ENCODE measurements at regions not wholly inside any gene's neighbourhood (a gene's known extent, or its start where the extent isn't known, plus 50 kb on each side); places are given as distances from the start of the nearest gene placed in this dataset.

DNA sequence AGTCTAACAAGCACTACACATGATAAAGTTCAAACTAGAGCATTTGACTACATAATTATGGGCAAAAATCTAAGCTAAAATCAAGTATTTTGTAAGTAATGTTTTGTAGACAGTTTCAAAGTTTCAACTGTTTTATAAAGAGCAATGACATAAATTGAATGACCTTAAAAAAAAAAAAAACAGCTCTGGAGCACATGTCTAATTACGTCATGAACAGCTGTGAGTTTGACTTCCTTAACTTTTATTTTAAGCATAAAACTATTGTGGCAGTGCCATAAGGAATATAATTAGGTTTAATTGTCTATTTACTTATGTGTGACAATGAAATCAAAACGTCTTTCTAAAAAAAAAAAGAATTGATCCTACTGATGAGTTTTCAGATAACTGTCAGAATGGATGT, 272.5 kb upstream of the LRRC7 start:
- Histone ChIP-seq H3K9ac (ENCODE audit: low read depth, low read length) (no peak overlapping the region), H3K4me1 (ENCODE audit: insufficient read depth, low read length) (no peaks in the 10 kb centered on the region), H3K9me3 (ENCODE audit: control insufficient read depth, insufficient read depth, low read length) (no peaks in the 10 kb centered on the region), H3K36me3 (ENCODE audit: insufficient read depth, low read length) (no peaks in the 10 kb centered on the region)

DNA sequence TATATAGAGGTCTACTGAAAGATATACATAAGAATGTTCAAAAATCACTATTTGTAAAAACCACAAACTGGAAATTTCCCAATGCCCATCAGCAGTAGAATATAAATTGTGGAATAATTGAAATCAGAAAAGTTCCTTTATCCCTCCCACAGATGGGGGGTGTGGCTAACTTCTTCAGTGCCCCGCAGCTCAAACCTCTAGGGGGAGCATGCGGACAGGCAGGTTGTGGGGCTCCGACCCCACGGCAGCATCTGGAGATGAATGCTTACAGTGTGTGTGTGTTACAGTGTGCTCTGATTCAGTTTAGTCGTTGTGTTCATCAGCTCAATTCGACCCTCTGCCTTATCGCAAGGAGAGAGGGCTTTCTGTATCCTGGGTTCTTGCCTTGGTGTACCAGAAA, 262.1 kb upstream of the LRRC7 start:
- no peaks in the 10 kb centered on the region for H3K36me3 ChIP-seq (ENCODE audit: insufficient read depth, low read length)
- H3K9ac ChIP-seq (ENCODE audit: low read depth, low read length), result no peak overlapping the region
- no peaks in the 10 kb centered on the region for H3K4me1 ChIP-seq (ENCODE audit: insufficient read depth, low read length)
- peaks cover 4% of the 10 kb centered on the region; the same call in 1 of the 2 replicates for H3K9me3 ChIP-seq (ENCODE audit: control insufficient read depth, insufficient read depth, low read length)

DNA sequence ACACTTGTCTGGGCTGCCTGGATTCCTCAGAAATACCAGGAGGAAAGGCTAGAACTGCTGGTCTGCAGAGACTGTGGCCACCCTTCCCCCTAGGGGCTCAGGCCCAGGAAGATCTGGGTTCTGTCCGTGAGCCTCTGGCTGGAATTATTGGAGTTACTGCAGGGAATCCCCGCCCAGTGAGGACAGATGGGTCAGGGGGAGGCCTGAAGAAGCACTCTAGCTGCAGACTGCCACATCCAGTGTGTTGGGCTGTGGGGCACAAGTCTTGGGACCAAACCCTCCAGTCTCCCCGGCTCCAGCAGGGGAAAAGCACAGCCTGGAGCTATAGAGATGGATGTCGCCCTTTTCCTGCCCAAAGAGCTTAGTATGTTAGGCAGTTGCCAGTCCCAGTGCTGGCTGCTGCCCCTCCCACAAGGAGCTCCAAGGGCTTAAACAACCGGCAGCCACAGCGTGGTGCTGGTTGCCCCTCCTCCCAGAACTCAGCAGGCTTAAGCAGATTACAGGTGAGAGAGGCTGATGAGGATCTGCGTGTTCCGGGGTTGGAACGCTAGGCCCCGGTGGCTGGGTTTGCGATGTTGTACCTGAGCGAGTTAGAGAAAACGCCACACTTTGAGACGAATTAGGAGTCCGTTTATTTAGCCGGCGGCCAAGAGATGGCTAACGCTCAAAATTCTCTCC, 255.5 kb upstream of the LRRC7 start:
- no peaks in the 10 kb centered on the region for H3K9me3 ChIP-seq (ENCODE audit: control insufficient read depth, insufficient read depth, low read length)
- peaks cover 3% of the 10 kb centered on the region; the same call in 1 of the 2 replicates for H3K4me1 ChIP-seq (ENCODE audit: insufficient read depth, low read length)
- H3K9ac ChIP-seq (ENCODE audit: low read depth, low read length), result no peak overlapping the region
- H3K36me3 ChIP-seq (ENCODE audit: insufficient read depth, low read length), result no peaks in the 10 kb centered on the region

DNA sequence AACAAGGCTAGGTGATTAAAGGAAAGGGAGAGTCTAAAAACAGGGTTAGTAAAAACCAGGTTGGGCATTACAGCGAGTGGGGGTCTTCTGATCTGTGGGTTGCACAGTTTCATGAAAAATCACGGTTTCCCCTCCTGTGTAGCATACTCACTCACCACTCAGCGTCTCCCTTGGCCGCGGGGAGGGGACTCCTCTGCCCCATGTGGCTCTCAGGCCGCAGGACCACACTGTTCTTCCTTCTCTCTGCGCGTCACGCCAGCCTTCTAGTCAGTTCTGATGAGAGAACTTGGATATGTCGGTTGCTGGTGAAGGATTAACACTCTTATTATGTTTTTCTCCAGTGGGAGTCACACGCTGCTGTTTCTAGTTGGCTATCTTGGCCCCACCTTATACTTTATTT, 254.6 kb upstream of the LRRC7 start:
- Histone ChIP-seq H3K36me3 (ENCODE audit: insufficient read depth, low read length) (no peaks in the 10 kb centered on the region), H3K9me3 (ENCODE audit: control insufficient read depth, insufficient read depth, low read length) (no peaks in the 10 kb centered on the region), H3K4me1 (ENCODE audit: insufficient read depth, low read length) (peaks cover 3% of the 10 kb centered on the region; the same call in 1 of the 2 replicates), H3K9ac (ENCODE audit: low read depth, low read length) (no peak overlapping the region)

DNA sequence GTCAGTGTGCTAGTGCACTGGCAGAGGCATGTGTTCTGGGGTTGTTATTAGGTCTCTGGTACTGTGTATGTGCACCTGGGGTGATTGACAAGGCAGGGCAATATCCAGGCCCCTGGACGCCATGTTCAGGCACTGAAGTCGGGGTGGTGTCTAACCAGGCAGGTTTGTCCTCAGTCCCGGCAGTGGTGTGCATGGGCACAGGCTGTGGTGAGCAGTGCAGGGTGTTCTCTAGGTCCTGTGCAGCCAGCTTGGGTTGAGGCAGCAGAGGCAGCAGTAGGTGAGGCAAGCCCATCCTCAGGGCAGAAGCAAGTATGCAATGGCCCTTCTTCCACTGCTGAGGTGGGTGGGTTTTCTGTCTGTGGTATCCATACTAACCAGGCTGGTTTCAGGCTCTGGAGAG, 252.3 kb upstream of the LRRC7 start:
- H3K9ac ChIP-seq (ENCODE audit: low read depth, low read length), result no peak overlapping the region
- H3K36me3 ChIP-seq (ENCODE audit: insufficient read depth, low read length), result no peaks in the 10 kb centered on the region
- H3K4me1 ChIP-seq (ENCODE audit: insufficient read depth, low read length), result peaks cover 3% of the 10 kb centered on the region; the same call in 1 of the 2 replicates
- H3K9me3 ChIP-seq (ENCODE audit: control insufficient read depth, insufficient read depth, low read length), result no peaks in the 10 kb centered on the region

DNA sequence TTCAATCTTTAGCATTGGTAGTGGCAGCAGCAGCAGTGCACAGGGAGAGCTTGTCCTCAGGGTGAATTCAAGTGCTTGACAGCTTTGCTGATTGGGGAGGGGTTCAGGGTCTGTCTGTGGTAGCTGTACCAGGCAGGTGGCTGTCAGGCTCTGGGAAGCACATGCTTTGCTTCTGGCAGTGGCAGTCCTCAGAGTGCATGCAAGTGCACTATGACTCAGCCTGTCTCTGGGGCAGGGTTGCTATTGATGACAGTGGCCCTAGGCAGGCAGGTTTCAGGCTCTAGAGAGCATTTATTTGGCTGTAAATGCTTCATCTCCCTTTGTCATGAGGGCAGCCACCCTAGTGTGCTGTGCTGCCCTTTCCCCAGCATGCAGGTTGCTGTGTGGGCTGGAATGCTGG, 251.9 kb upstream of the LRRC7 start:
- H3K36me3 ChIP-seq (ENCODE audit: insufficient read depth, low read length), result no peaks in the 10 kb centered on the region
- no peak overlapping the region for H3K9ac ChIP-seq (ENCODE audit: low read depth, low read length)
- H3K9me3 ChIP-seq (ENCODE audit: control insufficient read depth, insufficient read depth, low read length), result no peaks in the 10 kb centered on the region
- H3K4me1 ChIP-seq (ENCODE audit: insufficient read depth, low read length), result peaks cover 3% of the 10 kb centered on the region; the same call in 1 of the 2 replicates

DNA sequence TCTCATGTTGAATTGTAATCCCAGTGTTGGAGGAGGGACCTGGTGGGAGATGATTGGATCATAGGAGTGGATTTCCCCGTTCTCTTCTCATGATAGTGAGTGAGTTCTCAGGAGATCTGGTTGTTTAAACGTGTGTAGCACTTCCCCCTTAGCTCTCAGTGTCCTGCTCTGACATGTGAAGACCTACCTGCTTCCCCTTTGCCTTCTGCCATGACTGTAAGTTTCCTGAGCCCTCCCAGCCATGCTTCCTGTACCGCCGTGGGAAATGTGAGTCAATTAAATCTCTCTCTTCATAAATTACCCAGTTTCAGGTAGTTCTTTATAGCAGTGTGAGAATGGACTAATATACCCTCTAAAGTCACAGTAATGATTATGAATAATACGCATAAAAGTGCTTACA, 248.4 kb upstream of the LRRC7 start:
- H3K9ac ChIP-seq (ENCODE audit: low read depth, low read length), result no peak overlapping the region
- H3K9me3 ChIP-seq (ENCODE audit: control insufficient read depth, insufficient read depth, low read length), result no peaks in the 10 kb centered on the region
- H3K36me3 ChIP-seq (ENCODE audit: insufficient read depth, low read length), result no peaks in the 10 kb centered on the region
- H3K4me1 ChIP-seq (ENCODE audit: insufficient read depth, low read length), result peaks cover 3% of the 10 kb centered on the region; the same call in 1 of the 2 replicates

DNA sequence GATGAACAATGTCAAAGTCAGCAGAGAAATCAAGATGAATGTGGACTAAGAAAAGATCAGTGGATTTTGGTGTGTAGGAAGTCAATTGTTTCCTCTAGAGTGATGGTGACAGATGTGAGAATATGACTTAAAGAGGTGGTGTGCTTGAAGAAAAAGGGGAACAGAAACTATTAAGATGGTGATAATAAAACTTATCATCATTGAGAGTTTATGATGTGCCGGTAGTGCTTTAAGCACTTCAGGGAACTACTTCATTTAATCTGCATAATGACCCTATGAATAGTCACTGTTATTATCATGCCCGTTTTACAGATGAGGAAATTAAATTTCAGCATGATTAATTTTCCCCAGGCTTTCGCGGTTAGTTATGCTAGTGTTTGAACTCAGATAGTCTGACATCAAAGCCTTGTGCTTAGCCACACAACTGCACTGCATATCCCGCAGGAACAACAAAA, 246.9 kb upstream of the LRRC7 start:
- no peaks in the 10 kb centered on the region for H3K36me3 ChIP-seq (ENCODE audit: insufficient read depth, low read length)
- H3K9ac ChIP-seq (ENCODE audit: low read depth, low read length), result no peak overlapping the region
- no peaks in the 10 kb centered on the region for H3K9me3 ChIP-seq (ENCODE audit: control insufficient read depth, insufficient read depth, low read length)
- H3K4me1 ChIP-seq (ENCODE audit: insufficient read depth, low read length), result peaks cover 3% of the 10 kb centered on the region; the same call in 1 of the 2 replicates

DNA sequence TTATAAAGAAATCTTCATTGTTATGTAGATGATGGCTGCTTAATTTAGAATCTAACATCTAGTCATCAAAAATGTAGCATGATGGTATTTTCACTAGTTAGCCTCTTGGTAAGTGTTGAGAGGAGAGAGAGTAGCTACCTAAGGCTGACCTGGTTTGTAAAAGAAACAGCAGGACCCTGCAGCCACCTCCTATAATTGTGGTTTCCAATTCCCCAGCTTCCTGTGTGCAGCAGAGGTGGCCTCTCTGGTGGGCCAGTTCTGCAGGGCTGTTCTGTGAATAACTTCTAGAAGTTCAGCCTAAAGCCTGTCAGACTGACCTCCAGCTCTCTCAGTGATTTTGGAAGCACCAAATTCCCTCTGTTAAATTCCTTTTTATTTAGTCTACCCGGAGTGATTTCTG, 246.4 kb upstream of the LRRC7 start:
- no peak overlapping the region for H3K9ac ChIP-seq (ENCODE audit: low read depth, low read length)
- no peaks in the 10 kb centered on the region for H3K4me1 ChIP-seq (ENCODE audit: insufficient read depth, low read length)
- H3K36me3 ChIP-seq (ENCODE audit: insufficient read depth, low read length), result no peaks in the 10 kb centered on the region
- H3K9me3 ChIP-seq (ENCODE audit: control insufficient read depth, insufficient read depth, low read length), result no peaks in the 10 kb centered on the region

DNA sequence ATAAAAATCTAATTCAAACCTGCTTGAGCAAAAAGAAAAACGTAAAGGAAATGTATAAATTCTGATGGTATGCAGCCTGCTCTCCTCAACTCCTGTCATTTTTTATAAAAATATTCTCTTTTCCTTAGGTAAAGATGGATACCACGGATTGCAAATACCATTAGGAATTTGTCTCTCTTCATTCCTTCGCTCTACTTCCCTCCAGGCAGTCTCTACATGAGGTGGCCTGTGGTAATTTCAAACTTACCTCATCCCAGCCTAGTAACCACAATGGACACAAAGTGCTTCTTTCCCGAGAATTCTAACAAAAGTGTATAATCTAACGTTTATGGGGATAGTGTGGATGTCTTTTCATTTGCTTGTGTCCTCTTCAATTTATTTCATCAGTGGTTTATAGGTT, 239.5 kb upstream of the LRRC7 start:
- no peaks in the 10 kb centered on the region for H3K36me3 ChIP-seq (ENCODE audit: insufficient read depth, low read length)
- H3K4me1 ChIP-seq (ENCODE audit: insufficient read depth, low read length), result no peaks in the 10 kb centered on the region
- H3K9me3 ChIP-seq (ENCODE audit: control insufficient read depth, insufficient read depth, low read length), result no peaks in the 10 kb centered on the region; the same call in 1 of the 2 replicates
- H3K9ac ChIP-seq (ENCODE audit: low read depth, low read length), result no peak overlapping the region

DNA sequence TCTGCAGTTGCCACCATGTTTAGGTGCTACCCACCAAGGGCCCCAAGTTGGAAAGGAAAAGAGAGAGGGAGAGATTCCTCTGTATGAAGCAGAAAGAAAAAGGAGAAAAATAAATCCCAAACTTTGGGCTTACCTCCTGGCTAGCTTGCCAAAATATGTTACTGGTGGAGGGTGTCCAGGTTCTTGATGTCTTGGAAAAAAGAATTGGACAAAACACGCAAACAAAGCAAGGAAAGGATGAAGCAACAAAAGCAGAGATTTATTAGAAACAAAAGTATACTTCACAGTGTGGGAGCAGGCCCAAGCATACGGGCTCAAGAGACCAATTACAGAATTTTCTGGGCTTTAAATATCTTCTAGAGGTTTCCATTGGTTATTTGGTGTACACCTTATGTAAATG, 204.5 kb upstream of the LRRC7 start:
- Histone ChIP-seq H3K9me3 (ENCODE audit: control insufficient read depth, insufficient read depth, low read length) (no peaks in the 10 kb centered on the region; the same call in 1 of the 2 replicates), H3K9ac (ENCODE audit: low read depth, low read length) (no peak overlapping the region), H3K4me1 (ENCODE audit: insufficient read depth, low read length) (no peaks in the 10 kb centered on the region)

DNA sequence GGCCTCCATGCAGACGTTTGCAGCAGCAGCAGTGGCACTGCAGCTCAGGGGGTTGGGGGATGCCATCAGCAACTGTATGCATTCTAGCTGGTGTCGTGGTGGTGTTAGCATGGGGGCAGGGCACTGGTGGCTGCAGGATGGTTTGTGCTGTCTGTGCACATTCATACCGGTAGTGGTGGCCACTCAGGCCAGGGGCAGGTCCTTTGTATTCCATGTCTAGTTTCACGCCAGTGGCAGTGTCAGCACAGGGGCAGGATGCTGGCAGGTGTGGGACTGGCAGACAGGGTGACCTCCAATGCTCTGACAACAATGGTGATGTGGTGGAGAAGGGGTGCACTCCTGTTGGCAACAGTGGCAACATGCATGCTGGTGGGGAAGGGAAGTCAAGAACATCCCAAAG, 194.2 kb upstream of the LRRC7 start:
- Histone ChIP-seq H3K4me1 (ENCODE audit: insufficient read depth, low read length) (no peaks in the 10 kb centered on the region), H3K36me3 (ENCODE audit: insufficient read depth, low read length) (no peaks in the 10 kb centered on the region), H3K9me3 (ENCODE audit: control insufficient read depth, insufficient read depth, low read length) (no peaks in the 10 kb centered on the region), H3K9ac (ENCODE audit: low read depth, low read length) (no peak overlapping the region)

More for the DNA sequence above, 204.5 kb upstream of the LRRC7 start:
- no peaks in the 10 kb centered on the region for H3K36me3 ChIP-seq (ENCODE audit: insufficient read depth, low read length)

DNA sequence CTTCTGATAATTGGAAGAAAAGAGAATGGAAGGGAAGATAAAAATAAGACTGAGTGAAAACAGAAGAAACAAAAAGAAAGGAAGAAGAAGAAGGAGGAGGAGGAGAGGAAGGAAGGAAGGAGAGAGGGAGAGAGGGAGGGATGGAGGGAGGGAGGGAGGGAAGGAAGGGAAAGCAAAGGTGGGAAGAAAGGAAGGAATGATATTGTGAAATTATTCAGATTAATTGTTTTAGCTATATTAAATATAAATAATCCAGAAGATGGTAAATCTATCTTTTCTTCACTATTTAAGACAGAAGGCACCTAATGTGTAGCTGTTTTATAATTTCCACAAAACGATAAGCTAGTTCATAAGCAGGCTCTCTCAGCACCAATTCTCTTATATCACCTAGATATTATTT, 191.3 kb upstream of the LRRC7 start:
- no peaks in the 10 kb centered on the region for H3K9me3 ChIP-seq (ENCODE audit: control insufficient read depth, insufficient read depth, low read length)
- H3K36me3 ChIP-seq (ENCODE audit: insufficient read depth, low read length), result no peaks in the 10 kb centered on the region
- H3K9ac ChIP-seq (ENCODE audit: low read depth, low read length), result no peak overlapping the region
- no peaks in the 10 kb centered on the region for H3K4me1 ChIP-seq (ENCODE audit: insufficient read depth, low read length)

DNA sequence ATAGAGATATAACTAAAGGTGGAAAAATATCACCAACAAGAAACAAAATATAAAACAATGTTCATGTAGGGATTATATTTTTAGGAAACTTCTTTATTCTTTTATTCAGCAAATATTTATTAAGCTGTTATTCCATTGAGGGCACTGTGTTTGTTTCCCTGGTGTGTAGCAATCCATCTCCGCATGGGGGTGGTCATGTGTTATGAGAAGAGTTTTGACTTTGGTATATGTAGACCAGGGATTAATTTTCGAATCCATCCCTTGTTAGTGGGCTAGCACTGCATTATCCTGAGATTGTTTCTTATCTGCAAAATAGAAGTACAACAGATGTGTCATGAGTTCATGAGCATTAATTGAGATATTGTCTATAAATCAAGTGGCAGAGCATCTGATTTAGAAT, 190.2 kb upstream of the LRRC7 start:
- Histone ChIP-seq H3K9ac (ENCODE audit: low read depth, low read length) (no peak overlapping the region), H3K4me1 (ENCODE audit: insufficient read depth, low read length) (no peaks in the 10 kb centered on the region), H3K36me3 (ENCODE audit: insufficient read depth, low read length) (no peaks in the 10 kb centered on the region), H3K9me3 (ENCODE audit: control insufficient read depth, insufficient read depth, low read length) (no peaks in the 10 kb centered on the region)

DNA sequence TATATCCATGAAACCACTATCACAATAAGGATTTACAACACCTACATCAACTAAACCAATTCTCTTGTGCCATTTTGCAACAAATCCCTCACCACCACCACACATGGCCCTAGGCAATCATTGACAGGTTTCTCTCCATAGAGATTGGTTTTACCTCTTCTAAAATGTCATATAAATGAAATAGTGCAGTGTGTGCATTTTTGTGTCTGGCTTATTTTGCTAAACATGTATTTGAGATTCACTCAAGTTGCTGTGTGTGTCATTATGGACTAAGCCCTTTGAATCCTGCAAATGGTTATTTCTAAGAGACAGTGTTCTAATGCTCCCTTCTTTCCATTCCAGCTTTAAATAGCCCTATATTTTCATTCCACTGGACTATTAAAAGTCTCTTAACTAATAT, 179.7 kb upstream of the LRRC7 start:
- Histone ChIP-seq H3K9me3 (ENCODE audit: control insufficient read depth, insufficient read depth, low read length) (no peaks in the 10 kb centered on the region), H3K36me3 (ENCODE audit: insufficient read depth, low read length) (no peaks in the 10 kb centered on the region), H3K4me1 (ENCODE audit: insufficient read depth, low read length) (no peaks in the 10 kb centered on the region), H3K9ac (ENCODE audit: low read depth, low read length) (no peak overlapping the region)

Measured in ES-I3 (cell line).